Stomach (tissue), 8 donors: ENCODE measurements at regions not wholly inside any gene's neighbourhood (a gene's known extent, or its start where the extent isn't known, plus 50 kb on each side); places are given as distances from the start of the nearest gene placed in this dataset.
A peak's percentile ranks its signal among the peaks of the same experiment; 100 is the strongest.

Experiments used
- DNase-seq, 2 donors: peaks; one replicate each; pipeline versions ENCODE4 v3.0.0 to v3.0.0-alpha.2; 2013 to 2019
- H3K27ac ChIP-seq, 5 donors: fragments of 200-600 bp in 4 of 5; sonication (generic) in 4 of 5; one replicate each; pipeline ENCODE4 v1.5.1; 2013 to 2019; ENCODE audit warnings: mild to moderate bottlenecking in 1 of 5, moderate library complexity in 1 of 5
- H3K27me3 ChIP-seq, 3 donors: fragments of 200-600 bp; sonication (generic); one replicate each; pipeline ENCODE4 v1.5.1; 2017 to 2019; ENCODE audit warnings: mixed run types in 1 of 3
- H3K36me3 ChIP-seq, 4 donors: fragments of 200-600 bp; sonication (generic); 1 replicate in 3 of 4; 2 replicates in 1 of 4; pipeline ENCODE4 v1.5.1; 2016 to 2019
- H3K4me1 ChIP-seq, 4 donors: fragments of 200-600 bp; sonication (generic); one replicate each; pipeline ENCODE4 v1.5.1; 2016 to 2019
- H3K4me3 ChIP-seq, 4 donors: fragments of 200-600 bp; sonication (generic) in 3 of 4; one replicate each; pipeline ENCODE4 v1.5.1; 2016 to 2019; ENCODE audit warnings: mild to moderate bottlenecking in 1 of 4
- H3K9me3 ChIP-seq, 4 donors: fragments of 200-600 bp; sonication (generic); one replicate each; pipeline ENCODE4 v1.5.1; 2016 to 2019
- CTCF ChIP-seq, 7 experiments: fragments of 450-650 bp in 4 of 7; fragments of 200-600 bp in 3 of 7; sonication (generic) in 3 of 7; IDR thresholded peaks; one replicate each; pipeline ENCODE4 v1.5.1; 2016 to 2019; ENCODE audit warnings: antibody characterized with exemption in 7 of 7, control low read depth in 2 of 7, mild to moderate bottlenecking in 1 of 7
- EP300 ChIP-seq: sonication (generic); formaldehyde crosslinking; IDR thresholded peaks from one replicate; pipeline ENCODE4 v1.6.1; 2017; ENCODE audit warnings: antibody characterized with exemption
- POLR2A ChIP-seq, 4 donors: fragments of 450-650 bp; IDR thresholded peaks; one replicate each; pipeline ENCODE4 v1.6.1; 2016; ENCODE audit warnings: antibody characterized with exemption in 4 of 4, control low read depth in 2 of 4, mild to moderate bottlenecking in 1 of 4, moderate library complexity in 1 of 4
- POLR2AphosphoS5 ChIP-seq, 3 donors: sonication (generic); formaldehyde crosslinking; IDR thresholded peaks; one replicate each; pipeline ENCODE4 v1.6.1; 2016; ENCODE audit warnings: antibody characterized with exemption in 3 of 3
- WGBS, 5 donors: extraction: QIAGEN DNeasy Blood & Tissue Kit in 3 of 5; methylation state at CpG; one replicate each; pipeline versions ENCODE4 v1.1.5 to v1.1.7; 2013 to 2018; 5-methylcytosine and 5-hydroxymethylcytosine counted together
- intact Hi-C: fragments of 100-400 bp; cut with DNase I; formaldehyde crosslinking; loops from one replicate; pipeline ENCODE4 v1.15.1; 2023; ENCODE audit warnings: low total_unique reads
- donor health status: healthy with polysubstance abuse.
- donor health status: Bipolar disorder and iron deficiency.
- donor health status: healthy.

- no peak overlapping the region for H3K27ac ChIP-seq
- intact Hi-C loops: no loop called here
- H3K9me3 ChIP-seq: peaks cover 0 to 7% (median 0%) of the 10 kb centered on the region in 4 donors
- H3K27me3 ChIP-seq: no peaks in the 10 kb centered on the region
- no peaks in the 10 kb centered on the region for H3K36me3 ChIP-seq
- 93 to 98% (median 94%) methylated on average over 2 of the region's 2 CpGs for WGBS, 5 donors
- no peak overlapping the region for H3K4me3 ChIP-seq
- DNase-seq: no peak
- peaks cover 0 to 5% (median 0%) of the 10 kb centered on the region in 4 donors for H3K4me1 ChIP-seq
- TF ChIP-seq POLR2A (IDR thresholded peaks at IDR 0.05): no peak
- no peak for TF ChIP-seq CTCF (IDR thresholded peaks at IDR 0.05)
- no peak for TF ChIP-seq EP300
- no peak for TF ChIP-seq POLR2AphosphoS5 (IDR thresholded peaks at IDR 0.05)
Observed at GRCh38 chr6:20263059-20263458, 50.8 kb upstream of the MBOAT1 start.

- no peak for DNase-seq
- no peak for TF ChIP-seq EP300
- TF ChIP-seq CTCF (IDR thresholded peaks at IDR 0.05): no peak
- TF ChIP-seq POLR2AphosphoS5 (IDR thresholded peaks at IDR 0.05): no peak
- TF ChIP-seq POLR2A (IDR thresholded peaks at IDR 0.05): no peak
- H3K36me3 ChIP-seq: no peaks in the 10 kb centered on the region
- H3K4me3 ChIP-seq: no peak overlapping the region
- no peaks in the 10 kb centered on the region for H3K27me3 ChIP-seq
- no peak overlapping the region for H3K27ac ChIP-seq
- H3K9me3 ChIP-seq: peaks cover 0 to 7% (median 0%) of the 10 kb centered on the region in 4 donors
- H3K4me1 ChIP-seq: peaks cover 0 to 5% (median 0%) of the 10 kb centered on the region in 4 donors
- 85 to 89% (median 88%) methylated on average over 3 of the region's 3 CpGs for WGBS, 5 donors
- intact Hi-C loops: no loop called here
Observed at GRCh38 chr6:20265842-20266241, 53.6 kb upstream of the MBOAT1 start.

GRCh38 chr6:20266851-20267608, 54.8 kb upstream of the MBOAT1 start:
- TF ChIP-seq POLR2A (IDR thresholded peaks at IDR 0.05) (no peak), CTCF (IDR thresholded peaks at IDR 0.05) (no peak), POLR2AphosphoS5 (IDR thresholded peaks at IDR 0.05) (no peak), EP300 (no peak)
- peaks cover 0 to 5% (median 0%) of the 10 kb centered on the region in 4 donors for H3K4me1 ChIP-seq
- no peak overlapping the region for H3K4me3 ChIP-seq
- intact Hi-C loops: no loop called here
- 74 to 80% (median 75%) methylated on average over 11 of the region's 11 CpGs for WGBS, 5 donors
- peaks cover 0 to 7% (median 0%) of the 10 kb centered on the region in 4 donors for H3K9me3 ChIP-seq
- peak in 1 of 2 donors; percentile 38 for DNase-seq
- no peaks in the 10 kb centered on the region for H3K36me3 ChIP-seq
- H3K27me3 ChIP-seq: no peaks in the 10 kb centered on the region
- H3K27ac ChIP-seq: no peak overlapping the region

- no peak for DNase-seq
- H3K4me3 ChIP-seq: no peak overlapping the region
- H3K4me1 ChIP-seq: peaks cover 0 to 10% (median 0%) of the 10 kb centered on the region in 4 donors
- intact Hi-C loops: no loop called here
- no peak overlapping the region for H3K27ac ChIP-seq
- no peaks in the 10 kb centered on the region for H3K36me3 ChIP-seq
- no peaks in the 10 kb centered on the region for H3K9me3 ChIP-seq
- TF ChIP-seq POLR2A (IDR thresholded peaks at IDR 0.05) (no peak), EP300 (no peak), POLR2AphosphoS5 (IDR thresholded peaks at IDR 0.05) (no peak)
- H3K27me3 ChIP-seq: no peaks in the 10 kb centered on the region
- 70 to 87% (median 78%) methylated on average over 2 of the region's 2 CpGs for WGBS, 5 donors
Observed at GRCh38 chr6:20269181-20269580, 56.9 kb upstream of the MBOAT1 start.

GRCh38 chr6:20271818-20272217, 59.5 kb upstream of the MBOAT1 start:
- intact Hi-C loops: no loop called here
- 67 to 82% (median 75%) methylated on average over 3 of the region's 3 CpGs for WGBS, 5 donors
- TF ChIP-seq CTCF (IDR thresholded peaks at IDR 0.05) (no peak), POLR2A (IDR thresholded peaks at IDR 0.05) (no peak), POLR2AphosphoS5 (IDR thresholded peaks at IDR 0.05) (no peak), EP300 (no peak)
- DNase-seq: no peak
- Histone ChIP-seq H3K9me3 (no peaks in the 10 kb centered on the region), H3K27me3 (no peaks in the 10 kb centered on the region), H3K4me3 (no peak overlapping the region), H3K36me3 (no peaks in the 10 kb centered on the region), H3K4me1 (peaks cover 0 to 10% (median 0%) of the 10 kb centered on the region in 4 donors), H3K27ac (no peak overlapping the region)
